Mucosa of descending colon (tissue), 3 donors: ENCODE measurements at regions not wholly inside any gene's neighbourhood (a gene's known extent, or its start where the extent isn't known, plus 50 kb on each side); places are given as distances from the start of the nearest gene placed in this dataset.

ENCODE experiments used
- ATAC-seq: fragments of 200-7000 bp; cut with Tn5 transposase; one replicate; pipeline ENCODE4 v1.9.1; 2020; ENCODE audit warnings: mild to moderate bottlenecking, moderate library complexity
- DNase-seq, 3 donors: peaks; one replicate each; pipeline ENCODE4 v3.0.0-alpha.2; 2020
- H3K36me3 ChIP-seq: fragments of 200-600 bp; one replicate; pipeline ENCODE4 v1.8.0; 2021; ENCODE audit warnings: low read depth, mild to moderate bottlenecking
- H3K4me1 ChIP-seq: fragments of 200-600 bp; one replicate; pipeline ENCODE4 v1.8.0; 2021; ENCODE audit warnings: low read depth, mild to moderate bottlenecking
- H3K4me3 ChIP-seq: fragments of 200-600 bp; one replicate; pipeline ENCODE4 v1.8.0; 2021; ENCODE audit warnings: mild to moderate bottlenecking
- H3K9me3 ChIP-seq: fragments of 200-600 bp; one replicate; pipeline ENCODE4 v1.8.0; 2021; ENCODE audit warnings: mild to moderate bottlenecking
- intact Hi-C, 2 donors: fragments of 100-400 bp; cut with DNase I in 1 of 2; cut with micrococcal nuclease in 1 of 2; formaldehyde crosslinking; loops; one replicate each; pipeline versions ENCODE4 v1.11.0 to v1.11.1; 2022; cut with DNase I, micrococcal nuclease
- TF ChIP-seq, protein P1 (sequence below): fragments of 200-600 bp; IDR thresholded peaks from one replicate; pipeline ENCODE4 v1.8.0; 2022; ENCODE audit warnings: antibody characterized with exemption, mild to moderate bottlenecking
- donor health status: DM: no; HTN: no; CAD: no; lungs with moderate emphysema.
- donor health status: DM: no; HTN: no; CAD: no.
- donor health status: DM: no; HTN: yes; CAD: no.

DNA sequence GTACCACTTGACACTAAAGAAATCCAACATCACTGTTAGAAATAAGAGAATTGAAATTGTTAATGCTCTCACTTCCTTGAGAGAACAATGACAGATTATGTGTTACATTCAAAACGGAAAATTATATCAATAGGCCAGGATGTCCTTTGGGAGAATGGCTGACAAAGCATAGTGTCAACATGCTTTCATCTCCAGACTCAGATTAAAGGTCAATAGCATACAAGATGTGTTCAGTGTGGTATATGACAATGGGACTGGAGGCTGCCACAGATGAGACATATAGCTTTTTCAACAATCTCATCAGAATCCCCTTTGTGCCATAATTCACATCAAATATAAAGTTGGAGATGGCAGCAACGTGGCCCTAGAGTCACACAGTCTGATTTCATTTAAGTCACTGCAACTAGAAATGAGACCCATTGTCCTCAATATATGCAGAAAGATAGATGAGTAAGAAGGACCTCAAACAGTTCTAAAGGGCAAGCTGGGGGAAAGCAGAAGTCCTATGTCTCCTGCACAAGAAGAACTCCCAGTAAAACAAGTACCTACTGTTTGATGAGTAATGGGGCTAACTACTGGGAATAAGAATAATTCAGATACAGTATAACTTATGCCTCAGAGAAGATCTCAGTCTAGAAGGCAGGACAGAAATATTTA lies 327.9 kb downstream of the TTLL7 start:
- DNase-seq: no peak
- TF ChIP-seq, protein P1, sequence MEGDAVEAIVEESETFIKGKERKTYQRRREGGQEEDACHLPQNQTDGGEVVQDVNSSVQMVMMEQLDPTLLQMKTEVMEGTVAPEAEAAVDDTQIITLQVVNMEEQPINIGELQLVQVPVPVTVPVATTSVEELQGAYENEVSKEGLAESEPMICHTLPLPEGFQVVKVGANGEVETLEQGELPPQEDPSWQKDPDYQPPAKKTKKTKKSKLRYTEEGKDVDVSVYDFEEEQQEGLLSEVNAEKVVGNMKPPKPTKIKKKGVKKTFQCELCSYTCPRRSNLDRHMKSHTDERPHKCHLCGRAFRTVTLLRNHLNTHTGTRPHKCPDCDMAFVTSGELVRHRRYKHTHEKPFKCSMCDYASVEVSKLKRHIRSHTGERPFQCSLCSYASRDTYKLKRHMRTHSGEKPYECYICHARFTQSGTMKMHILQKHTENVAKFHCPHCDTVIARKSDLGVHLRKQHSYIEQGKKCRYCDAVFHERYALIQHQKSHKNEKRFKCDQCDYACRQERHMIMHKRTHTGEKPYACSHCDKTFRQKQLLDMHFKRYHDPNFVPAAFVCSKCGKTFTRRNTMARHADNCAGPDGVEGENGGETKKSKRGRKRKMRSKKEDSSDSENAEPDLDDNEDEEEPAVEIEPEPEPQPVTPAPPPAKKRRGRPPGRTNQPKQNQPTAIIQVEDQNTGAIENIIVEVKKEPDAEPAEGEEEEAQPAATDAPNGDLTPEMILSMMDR: no peak
- no peak for ATAC-seq
- H3K4me1 ChIP-seq: no peaks in the 10 kb centered on the region
- H3K36me3 ChIP-seq: no peaks in the 10 kb centered on the region
- intact Hi-C loops: no loop called here
- no peak overlapping the region for H3K4me3 ChIP-seq
- no peaks in the 10 kb centered on the region for H3K9me3 ChIP-seq

DNA sequence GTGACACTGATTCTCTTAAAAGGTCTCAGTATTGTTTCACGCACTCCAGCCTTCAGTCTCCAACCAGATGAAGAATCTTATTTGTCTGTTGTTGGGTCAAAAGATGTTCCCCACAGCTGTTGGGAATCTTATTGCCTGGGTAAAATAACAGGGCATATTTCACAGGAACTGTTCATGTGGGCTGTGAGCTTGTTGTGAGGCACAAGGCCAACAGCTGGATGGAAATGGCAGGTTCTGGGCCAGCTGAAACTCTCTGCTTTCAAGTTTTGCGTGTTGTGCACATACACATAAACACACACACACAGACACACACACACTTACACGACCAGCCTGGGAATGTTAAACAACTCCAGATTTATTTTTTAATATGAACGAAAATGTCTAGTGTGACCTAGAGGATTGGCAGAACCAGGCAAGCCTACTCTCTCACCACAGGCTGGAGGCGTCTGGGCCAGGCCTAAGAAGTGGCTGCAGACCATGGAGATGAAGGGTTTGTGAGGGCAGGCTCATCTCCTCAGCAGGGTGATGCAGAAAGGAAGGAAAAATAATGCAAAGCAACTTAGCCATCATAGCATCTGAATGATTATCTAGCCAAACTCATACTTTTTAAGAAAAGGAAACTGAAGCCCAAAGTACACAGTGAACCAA lies 357.0 kb downstream of the TTLL7 start:
- TF ChIP-seq, protein P1: no peak
- no peak for DNase-seq
- Histone ChIP-seq H3K9me3 (no peaks in the 10 kb centered on the region), H3K4me3 (no peak overlapping the region), H3K4me1 (no peaks in the 10 kb centered on the region), H3K36me3 (no peaks in the 10 kb centered on the region)
- intact Hi-C loops: no loop called here
- no peak for ATAC-seq

DNA sequence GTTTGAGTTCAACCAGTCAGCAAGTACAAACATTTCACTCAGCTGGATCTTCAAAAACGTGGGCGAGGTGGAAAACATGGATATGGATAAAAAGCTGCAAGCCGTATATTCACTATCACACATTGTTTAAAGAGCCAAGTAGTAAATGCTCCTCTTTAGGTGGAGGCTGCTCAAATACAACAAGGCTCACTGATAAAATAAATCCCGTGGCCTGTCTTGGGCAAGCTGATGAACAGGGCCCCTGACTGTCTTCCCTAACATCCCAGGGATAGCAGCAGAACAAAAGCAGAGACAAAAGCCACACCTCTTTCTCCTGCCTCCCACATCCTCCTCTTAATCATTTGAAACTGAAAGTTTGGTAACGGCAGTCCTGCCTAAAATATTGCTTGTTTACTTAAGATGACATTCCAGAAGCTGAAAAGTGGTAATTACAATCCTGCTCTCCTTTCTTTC lies 357.7 kb downstream of the TTLL7 start:
- H3K4me3 ChIP-seq: no peak overlapping the region
- H3K4me1 ChIP-seq: no peaks in the 10 kb centered on the region
- DNase-seq: no peak
- TF ChIP-seq, protein P1: no peak
- no peak for ATAC-seq
- no peaks in the 10 kb centered on the region for H3K9me3 ChIP-seq
- intact Hi-C loops: no loop called here
- H3K36me3 ChIP-seq: no peaks in the 10 kb centered on the region

DNA sequence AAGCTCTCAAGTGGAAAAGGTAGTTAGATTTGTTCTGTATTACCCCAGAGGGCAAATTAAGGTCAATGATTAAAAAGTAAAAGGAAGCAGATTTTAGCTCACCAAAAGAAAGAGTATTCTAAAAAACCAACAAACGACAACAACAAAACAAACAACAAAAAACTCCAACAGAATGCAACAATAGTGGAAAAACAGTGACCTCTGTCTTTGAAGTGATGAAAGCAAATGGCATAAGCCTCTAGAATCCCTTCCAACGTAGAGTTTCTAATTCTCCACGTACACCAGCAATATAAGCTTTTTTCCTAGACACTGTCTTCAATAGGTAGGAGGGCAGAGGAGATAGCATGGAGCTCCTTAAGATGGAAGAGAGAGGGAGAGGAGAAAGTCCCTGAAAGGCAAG lies 359.1 kb downstream of the TTLL7 start:
- intact Hi-C loops: no loop called here
- ATAC-seq (no peak), DNase-seq (no peak)
- Histone ChIP-seq H3K9me3 (no peaks in the 10 kb centered on the region), H3K36me3 (no peaks in the 10 kb centered on the region), H3K4me1 (no peaks in the 10 kb centered on the region), H3K4me3 (no peak overlapping the region)
- TF ChIP-seq, protein P1: no peak

DNA sequence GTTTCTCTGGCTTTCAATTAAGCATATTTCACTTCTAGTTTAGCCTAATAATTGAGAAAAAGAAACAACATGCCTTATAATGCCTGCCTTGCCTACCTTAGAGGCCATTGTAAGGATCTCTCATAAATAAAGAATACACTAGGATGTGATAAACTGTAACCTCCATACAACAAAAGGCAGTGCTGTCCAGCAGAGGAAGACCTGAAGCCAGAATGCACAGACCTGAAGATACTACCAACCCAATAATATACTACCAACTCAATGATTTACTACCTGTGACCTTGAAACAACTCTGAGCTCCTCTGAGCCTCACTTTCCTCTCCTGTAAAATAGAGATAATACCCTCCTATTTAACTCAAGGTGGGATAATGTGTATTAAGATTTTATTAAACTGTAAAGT lies 361.3 kb downstream of the TTLL7 start:
- Histone ChIP-seq H3K4me1 (no peaks in the 10 kb centered on the region), H3K4me3 (no peak overlapping the region), H3K36me3 (no peaks in the 10 kb centered on the region), H3K9me3 (no peaks in the 10 kb centered on the region)
- intact Hi-C loops: no loop called here
- no peak for DNase-seq
- ATAC-seq: no peak
- TF ChIP-seq, protein P1: no peak
